Tibial nerve (tissue), 4 donors: ENCODE measurements at regions not wholly inside any gene's neighbourhood (a gene's known extent, or its start where the extent isn't known, plus 50 kb on each side); places are given as distances from the start of the nearest gene placed in this dataset.

Source experiments
- CTCF ChIP-seq, 5 experiments: fragments of 200-600 bp in 3 of 5; fragments of 450-650 bp in 2 of 5; sonication (generic) in 3 of 5; IDR thresholded peaks; one replicate each; pipeline ENCODE4 v1.5.1; 2016 to 2019; ENCODE audit warnings: antibody characterized with exemption in 5 of 5, mild to moderate bottlenecking in 3 of 5, moderate library complexity in 2 of 5
- EP300 ChIP-seq, 2 donors: sonication (generic); formaldehyde crosslinking; IDR thresholded peaks; one replicate each; pipeline ENCODE4 v1.6.1; 2017; ENCODE audit warnings: antibody characterized with exemption in 2 of 2, mild to moderate bottlenecking in 1 of 2
- POLR2A ChIP-seq, 2 donors: fragments of 450-650 bp; IDR thresholded peaks; one replicate each; pipeline ENCODE4 v1.6.1; 2017; ENCODE audit warnings: antibody characterized with exemption in 2 of 2, mild to moderate bottlenecking in 2 of 2, moderate library complexity in 2 of 2

GRCh38 chr2:224272237-224272910, 129.5 kb downstream of the FAM124B start:
- TF ChIP-seq POLR2A (IDR thresholded peaks at IDR 0.05) (no peak), CTCF (IDR thresholded peaks at IDR 0.05) (no peak), EP300 (IDR thresholded peaks at IDR 0.05) (no peak)
